HL-60/S4 treated with phorbol 12-myristate 13-acetate at 8.2 ng/mL for 4 days and 3 days (cell line): ENCODE measurements at regions not wholly inside any gene's neighbourhood (a gene's known extent, or its start where the extent isn't known, plus 50 kb on each side); places are given as distances from the start of the nearest gene placed in this dataset.
"Not testable (repeated sequence)": the region's sequence is repeated elsewhere in the genome, so short reads cannot be mapped to it uniquely, and the experiment has no call there.

Experiments used
- in situ Hi-C: fragments of 300-500 bp; cut with MboI; formaldehyde crosslinking; loops from 2 replicates; pipeline ENCODE4 v1.15.0; 2022; ENCODE audit warnings: low sequenced_read_pairs

GRCh38 chr20:6663104-6663503 lies 104.4 kb upstream of the BMP2 start:
- in situ Hi-C loops = no loop called here

GRCh38 chr20:6662309-6662708 lies 105.2 kb upstream of the BMP2 start:
- in situ Hi-C loops = no loop called here

GRCh38 chr20:6660441-6660840 lies 107.0 kb upstream of the BMP2 start:
- in situ Hi-C loops = no loop called here

- in situ Hi-C loops = not testable (repeated sequence)
These were observed 108.6 kb upstream of the BMP2 start for GRCh38 chr20:6658909-6659308.

- in situ Hi-C loops = no loop called here
These were observed 109.6 kb upstream of the BMP2 start for GRCh38 chr20:6657904-6658303.

GRCh38 chr20:6657111-6657510 lies 110.4 kb upstream of the BMP2 start:
- in situ Hi-C loops = no loop called here

- in situ Hi-C loops = no loop called here
These were observed 112.8 kb upstream of the BMP2 start for GRCh38 chr20:6654513-6655252.

GRCh38 chr20:6651561-6651960 lies 115.9 kb upstream of the BMP2 start:
- in situ Hi-C loops = no loop called here

GRCh38 chr20:6651016-6651415 lies 116.5 kb upstream of the BMP2 start:
- in situ Hi-C loops = no loop called here

GRCh38 chr20:6646021-6646636 lies 121.4 kb upstream of the BMP2 start:
- in situ Hi-C loops = loop anchor here (25.0 kb wide), 1 partner anchor 116 kb away; the partner anchor contains the start of gene BMP2

- in situ Hi-C loops = loop anchor here (25.0 kb wide), 1 partner anchor 117 kb away; the partner anchor contains the start of gene BMP2
These were observed 122.5 kb upstream of the BMP2 start for GRCh38 chr20:6644813-6645628.

- in situ Hi-C loops = loop anchor here (25.0 kb wide), 1 partner anchor 121 kb away; the partner anchor contains the start of gene BMP2
These were observed 126.5 kb upstream of the BMP2 start for GRCh38 chr20:6641012-6641411.

GRCh38 chr20:6637160-6637579 lies 130.3 kb upstream of the BMP2 start:
- in situ Hi-C loops = loop anchor here (25.0 kb wide), 1 partner anchor 125 kb away; the partner anchor contains the start of gene BMP2

- in situ Hi-C loops = loop anchor here (25.0 kb wide), 1 partner anchor 126 kb away; the partner anchor contains the start of gene BMP2
These were observed 131.0 kb upstream of the BMP2 start for GRCh38 chr20:6636209-6637159.

- in situ Hi-C loops = loop anchor here (25.0 kb wide), 1 partner anchor 127 kb away; the partner anchor contains the start of gene BMP2
These were observed 132.3 kb upstream of the BMP2 start for GRCh38 chr20:6635034-6635736.

- in situ Hi-C loops = loop anchor here (25.0 kb wide), 1 partner anchor 130 kb away; the partner anchor contains the start of gene BMP2
These were observed 135.3 kb upstream of the BMP2 start for GRCh38 chr20:6632187-6632586.

GRCh38 chr20:6630514-6630913 lies 137.0 kb upstream of the BMP2 start:
- in situ Hi-C loops = loop anchor here (25.0 kb wide), 1 partner anchor 132 kb away; the partner anchor contains the start of gene BMP2

GRCh38 chr20:6629564-6629963 lies 137.9 kb upstream of the BMP2 start:
- in situ Hi-C loops = loop anchor here (25.0 kb wide), 1 partner anchor 133 kb away; the partner anchor contains the start of gene BMP2

GRCh38 chr20:6626805-6627204 lies 140.7 kb upstream of the BMP2 start:
- in situ Hi-C loops = loop anchor here (25.0 kb wide), 1 partner anchor 135 kb away; the partner anchor contains the start of gene BMP2
